Peyer's patch (tissue), 4 donors: ENCODE measurements at regions not wholly inside any gene's neighbourhood (a gene's known extent, or its start where the extent isn't known, plus 50 kb on each side); places are given as distances from the start of the nearest gene placed in this dataset.
"Not testable (repeated sequence)": the region's sequence is repeated elsewhere in the genome, so short reads cannot be mapped to it uniquely, and the experiment has no call there.

Source experiments
- DNase-seq, 3 donors: peaks; one replicate each; pipeline ENCODE4 v3.0.0-alpha.2; 2017 to 2019
- H3K27ac ChIP-seq, 4 donors: fragments of 200-600 bp; sonication (generic); one replicate each; pipeline ENCODE4 v1.5.1; 2016 to 2019
- H3K27me3 ChIP-seq, 2 donors: fragments of 200-600 bp; sonication (generic); one replicate each; pipeline ENCODE4 v1.5.1; 2019
- H3K36me3 ChIP-seq, 3 donors: fragments of 200-600 bp; sonication (generic); one replicate each; pipeline ENCODE4 v1.5.1; 2016 to 2019
- H3K4me1 ChIP-seq, 4 donors: fragments of 200-600 bp; sonication (generic); one replicate each; pipeline ENCODE4 v1.5.1; 2016 to 2019
- H3K4me3 ChIP-seq, 4 donors: fragments of 200-600 bp; sonication (generic); 1 replicate in 3 of 4; 2 replicates in 1 of 4; pipeline ENCODE4 v1.5.1; 2016 to 2019; ENCODE audit warnings: mild to moderate bottlenecking in 1 of 4
- H3K9me3 ChIP-seq, 4 donors: fragments of 200-600 bp; sonication (generic); one replicate each; pipeline ENCODE4 v1.5.1; 2016 to 2019; ENCODE audit warnings: mild to moderate bottlenecking in 1 of 4

GRCh38 chr15:20253047-20253615, 288.5 kb downstream of the GOLGA6L6 start:
- H3K9me3 ChIP-seq, H3K27ac ChIP-seq, DNase-seq, H3K4me1 ChIP-seq, H3K36me3 ChIP-seq, H3K27me3 ChIP-seq, H3K4me3 ChIP-seq: not testable (repeated sequence)

- H3K27ac ChIP-seq, H3K27me3 ChIP-seq, H3K36me3 ChIP-seq, DNase-seq, H3K9me3 ChIP-seq, H3K4me3 ChIP-seq, H3K4me1 ChIP-seq: not testable (repeated sequence)
These were observed 289.6 kb downstream of the GOLGA6L6 start for GRCh38 chr15:20252040-20252439.

- H3K27ac ChIP-seq, DNase-seq, H3K36me3 ChIP-seq, H3K4me1 ChIP-seq, H3K4me3 ChIP-seq, H3K9me3 ChIP-seq, H3K27me3 ChIP-seq: not testable (repeated sequence)
These were observed 290.2 kb downstream of the GOLGA6L6 start for GRCh38 chr15:20251214-20252005.

GRCh38 chr15:20250206-20250605, 291.4 kb downstream of the GOLGA6L6 start:
- not testable (repeated sequence) for H3K9me3 ChIP-seq, H3K36me3 ChIP-seq, H3K4me3 ChIP-seq, H3K27ac ChIP-seq, DNase-seq, H3K4me1 ChIP-seq, H3K27me3 ChIP-seq

- not testable (repeated sequence) for H3K27ac ChIP-seq, H3K36me3 ChIP-seq, H3K4me3 ChIP-seq, H3K9me3 ChIP-seq, H3K27me3 ChIP-seq, H3K4me1 ChIP-seq, DNase-seq
These were observed 292.0 kb downstream of the GOLGA6L6 start for GRCh38 chr15:20249677-20249970.

- not testable (repeated sequence) for H3K36me3 ChIP-seq, H3K27me3 ChIP-seq, DNase-seq, H3K4me1 ChIP-seq, H3K4me3 ChIP-seq, H3K9me3 ChIP-seq, H3K27ac ChIP-seq
These were observed 293.2 kb downstream of the GOLGA6L6 start for GRCh38 chr15:20248434-20248833.

GRCh38 chr15:20247137-20247536, 294.5 kb downstream of the GOLGA6L6 start:
- not testable (repeated sequence) for H3K27me3 ChIP-seq, H3K27ac ChIP-seq, H3K9me3 ChIP-seq, H3K4me1 ChIP-seq, H3K4me3 ChIP-seq, DNase-seq, H3K36me3 ChIP-seq

- not testable (repeated sequence) for DNase-seq, H3K9me3 ChIP-seq, H3K4me3 ChIP-seq, H3K4me1 ChIP-seq, H3K27me3 ChIP-seq, H3K36me3 ChIP-seq, H3K27ac ChIP-seq
These were observed 295.0 kb downstream of the GOLGA6L6 start for GRCh38 chr15:20246624-20247023.

GRCh38 chr15:20245856-20246255, 295.7 kb downstream of the GOLGA6L6 start:
- H3K9me3 ChIP-seq, H3K4me1 ChIP-seq, H3K36me3 ChIP-seq, H3K4me3 ChIP-seq, H3K27me3 ChIP-seq, H3K27ac ChIP-seq, DNase-seq: not testable (repeated sequence)

- H3K27me3 ChIP-seq, DNase-seq, H3K9me3 ChIP-seq, H3K27ac ChIP-seq, H3K4me1 ChIP-seq, H3K36me3 ChIP-seq, H3K4me3 ChIP-seq: not testable (repeated sequence)
These were observed 296.8 kb downstream of the GOLGA6L6 start for GRCh38 chr15:20244792-20245191.

- not testable (repeated sequence) for H3K27ac ChIP-seq, H3K36me3 ChIP-seq, H3K9me3 ChIP-seq, H3K27me3 ChIP-seq, H3K4me3 ChIP-seq, DNase-seq, H3K4me1 ChIP-seq
These were observed 297.9 kb downstream of the GOLGA6L6 start for GRCh38 chr15:20243486-20244240.

GRCh38 chr15:20240366-20240917, 301.2 kb downstream of the GOLGA6L6 start:
- DNase-seq, H3K27ac ChIP-seq, H3K27me3 ChIP-seq, H3K36me3 ChIP-seq, H3K4me1 ChIP-seq, H3K4me3 ChIP-seq, H3K9me3 ChIP-seq: not testable (repeated sequence)

GRCh38 chr15:20239186-20239585, 302.4 kb downstream of the GOLGA6L6 start:
- not testable (repeated sequence) for H3K9me3 ChIP-seq, H3K27me3 ChIP-seq, H3K4me1 ChIP-seq, H3K36me3 ChIP-seq, H3K27ac ChIP-seq, DNase-seq, H3K4me3 ChIP-seq

- not testable (repeated sequence) for H3K27me3 ChIP-seq, H3K9me3 ChIP-seq, H3K4me3 ChIP-seq
These were observed 304.2 kb downstream of the GOLGA6L6 start for GRCh38 chr15:20237256-20238020.

GRCh38 chr15:20235728-20236127, 305.9 kb downstream of the GOLGA6L6 start:
- H3K4me1 ChIP-seq, DNase-seq, H3K27me3 ChIP-seq, H3K4me3 ChIP-seq, H3K27ac ChIP-seq, H3K9me3 ChIP-seq, H3K36me3 ChIP-seq: not testable (repeated sequence)

More at GRCh38 chr15:20237256-20238020, 304.2 kb downstream of the GOLGA6L6 start:
- not testable (repeated sequence) for H3K4me1 ChIP-seq, H3K36me3 ChIP-seq, H3K27ac ChIP-seq, DNase-seq
